ENCODE measurements at regions not wholly inside any gene's neighbourhood (a gene's known extent, or its start where the extent isn't known, plus 50 kb on each side); places are given as distances from the start of the nearest gene placed in this dataset.

DNA sequence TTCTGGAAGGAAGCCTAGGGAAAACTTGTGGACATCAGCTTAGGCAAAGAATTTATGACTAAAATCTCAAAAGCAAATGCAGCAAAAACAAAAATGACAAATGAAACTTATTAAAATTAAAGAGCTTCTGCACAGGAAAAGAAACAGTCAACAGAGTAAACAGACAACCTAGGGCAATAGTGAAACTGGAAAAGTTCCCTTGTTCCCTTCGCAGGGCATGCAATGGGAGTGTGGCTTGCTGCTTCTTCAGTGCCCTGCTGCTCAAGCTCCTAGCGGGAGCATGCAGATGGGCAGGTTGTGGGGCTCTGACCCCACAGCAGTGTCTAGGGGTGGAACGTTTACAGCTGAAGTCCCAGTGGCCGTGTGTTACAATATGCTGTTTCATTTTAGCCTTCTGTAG is 1797.4 kb downstream of the NCAM2 start:
- TF ChIP-seq, protein P1, sequence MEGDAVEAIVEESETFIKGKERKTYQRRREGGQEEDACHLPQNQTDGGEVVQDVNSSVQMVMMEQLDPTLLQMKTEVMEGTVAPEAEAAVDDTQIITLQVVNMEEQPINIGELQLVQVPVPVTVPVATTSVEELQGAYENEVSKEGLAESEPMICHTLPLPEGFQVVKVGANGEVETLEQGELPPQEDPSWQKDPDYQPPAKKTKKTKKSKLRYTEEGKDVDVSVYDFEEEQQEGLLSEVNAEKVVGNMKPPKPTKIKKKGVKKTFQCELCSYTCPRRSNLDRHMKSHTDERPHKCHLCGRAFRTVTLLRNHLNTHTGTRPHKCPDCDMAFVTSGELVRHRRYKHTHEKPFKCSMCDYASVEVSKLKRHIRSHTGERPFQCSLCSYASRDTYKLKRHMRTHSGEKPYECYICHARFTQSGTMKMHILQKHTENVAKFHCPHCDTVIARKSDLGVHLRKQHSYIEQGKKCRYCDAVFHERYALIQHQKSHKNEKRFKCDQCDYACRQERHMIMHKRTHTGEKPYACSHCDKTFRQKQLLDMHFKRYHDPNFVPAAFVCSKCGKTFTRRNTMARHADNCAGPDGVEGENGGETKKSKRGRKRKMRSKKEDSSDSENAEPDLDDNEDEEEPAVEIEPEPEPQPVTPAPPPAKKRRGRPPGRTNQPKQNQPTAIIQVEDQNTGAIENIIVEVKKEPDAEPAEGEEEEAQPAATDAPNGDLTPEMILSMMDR (IDR thresholded peaks at IDR 0.05), result no peak
- no peak for TF ChIP-seq POLR2A (IDR thresholded peaks at IDR 0.05)
- no peak for TF ChIP-seq POLR2AphosphoS5 (IDR thresholded peaks at IDR 0.05)

Data from breast epithelium (tissue), 3 donors.